ENCODE measurements at regions not wholly inside any gene's neighbourhood (a gene's known extent, or its start where the extent isn't known, plus 50 kb on each side); places are given as distances from the start of the nearest gene placed in this dataset.

GRCh38 chr3:24769918-24770317 is 275.3 kb upstream of the THRB start:
- no peak for DNase-seq

- peak; percentile 62 for DNase-seq
Measured at GRCh38 chr3:24773798-24774197, 279.1 kb upstream of the THRB start.

GRCh38 chr3:24780991-24781390 is 286.3 kb upstream of the THRB start:
- no peak for DNase-seq

- DNase-seq: no peak
Measured at GRCh38 chr3:24781454-24781853, 286.8 kb upstream of the THRB start.

GRCh38 chr3:24793896-24794295 is 299.2 kb upstream of the THRB start:
- peak; percentile 15 for DNase-seq

GRCh38 chr3:24802614-24803013 is 308.0 kb upstream of the THRB start:
- no peak for DNase-seq

GRCh38 chr3:24804095-24804494 is 309.4 kb upstream of the THRB start:
- no peak for DNase-seq

- DNase-seq: no peak
Measured at GRCh38 chr3:24810881-24811280, 316.2 kb upstream of the THRB start.

GRCh38 chr3:24812116-24812515 is 317.5 kb upstream of the THRB start:
- DNase-seq: no peak

GRCh38 chr3:24818055-24818454 is 323.4 kb upstream of the THRB start:
- DNase-seq: no peak

GRCh38 chr3:24828011-24828410 is 333.4 kb upstream of the THRB start:
- DNase-seq: no peak

- no peak for DNase-seq
Measured at GRCh38 chr3:24828551-24828950, 333.9 kb upstream of the THRB start.

- DNase-seq: no peak
Measured at GRCh38 chr3:24829011-24829581, 334.4 kb upstream of the THRB start.

- DNase-seq: no peak
Measured at GRCh38 chr3:24829629-24830229, 335.1 kb upstream of the THRB start.

- DNase-seq: no peak
Measured at GRCh38 chr3:24830230-24831152, 335.8 kb upstream of the THRB start.

GRCh38 chr3:24831221-24831620 is 336.6 kb upstream of the THRB start:
- no peak for DNase-seq

- no peak for DNase-seq
Measured at GRCh38 chr3:24832891-24833290, 338.2 kb upstream of the THRB start.

- DNase-seq: no peak
Measured at GRCh38 chr3:24834442-24834841, 339.8 kb upstream of the THRB start.

- no peak for DNase-seq
Measured at GRCh38 chr3:24835510-24835909, 340.9 kb upstream of the THRB start.

GRCh38 chr3:24837601-24838000 is 343.0 kb upstream of the THRB start:
- no peak for DNase-seq

GRCh38 chr3:24838533-24838932 is 343.9 kb upstream of the THRB start:
- DNase-seq: no peak

- DNase-seq: no peak
Measured at GRCh38 chr3:24843955-24844354, 349.3 kb upstream of the THRB start.

GRCh38 chr3:24845524-24846155 is 351.0 kb upstream of the THRB start:
- DNase-seq: no peak
